Stimulated activated CD8-positive, alpha-beta memory T cell treated with anti-CD3 and anti-CD28 coated beads, Interleukin-12 subunit alpha, Interleukin-12 subunit beta, amount 100 ng/mL, for 4 hours (primary cell): ENCODE measurements at regions not wholly inside any gene's neighbourhood (a gene's known extent, or its start where the extent isn't known, plus 50 kb on each side); places are given as distances from the start of the nearest gene placed in this dataset.
"Not testable (repeated sequence)": the region's sequence is repeated elsewhere in the genome, so short reads cannot be mapped to it uniquely, and the experiment has no call there.

Source experiments
- DNase-seq: peaks from one replicate; pipeline ENCODE4 v3.0.0-alpha.2; 2020; ENCODE audit warnings: low read depth

DNA sequence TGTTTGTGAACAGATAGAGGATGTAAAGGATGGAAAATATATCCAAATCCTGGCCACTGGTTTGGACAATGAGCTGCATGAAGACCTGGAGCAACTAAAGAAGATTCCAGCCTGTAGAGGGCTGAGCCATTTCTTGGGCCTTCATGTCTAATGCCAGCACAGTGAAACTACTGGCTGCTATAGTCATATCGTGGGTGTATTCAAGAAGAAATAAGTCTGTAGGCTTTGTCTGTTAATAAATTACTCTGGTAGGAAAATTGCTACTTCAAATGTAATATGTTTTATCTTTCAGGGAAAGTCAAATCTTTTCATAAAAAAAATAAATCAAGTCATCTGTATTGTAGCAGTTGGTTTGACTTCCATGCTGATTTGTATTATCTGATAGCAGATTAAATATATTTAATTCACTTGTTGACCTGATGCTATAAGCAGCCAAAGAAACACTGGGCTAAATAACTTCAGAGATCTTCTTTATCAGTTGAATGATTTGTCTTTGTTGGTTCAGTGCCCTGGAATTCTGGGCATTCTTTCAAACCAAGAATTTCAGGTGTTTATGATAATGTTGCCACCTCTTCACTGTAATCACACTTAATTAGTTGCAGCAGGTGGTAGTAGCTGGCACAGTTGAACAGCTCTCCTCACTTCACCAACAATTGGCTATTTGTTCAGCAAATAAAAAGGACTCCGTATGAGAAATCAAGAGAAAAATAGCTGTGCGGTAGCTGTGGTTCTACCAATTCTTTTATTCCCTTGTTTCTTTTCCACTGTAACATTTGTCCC is 1109.5 kb downstream of the NSUN3 start:
- no peak for DNase-seq

DNA sequence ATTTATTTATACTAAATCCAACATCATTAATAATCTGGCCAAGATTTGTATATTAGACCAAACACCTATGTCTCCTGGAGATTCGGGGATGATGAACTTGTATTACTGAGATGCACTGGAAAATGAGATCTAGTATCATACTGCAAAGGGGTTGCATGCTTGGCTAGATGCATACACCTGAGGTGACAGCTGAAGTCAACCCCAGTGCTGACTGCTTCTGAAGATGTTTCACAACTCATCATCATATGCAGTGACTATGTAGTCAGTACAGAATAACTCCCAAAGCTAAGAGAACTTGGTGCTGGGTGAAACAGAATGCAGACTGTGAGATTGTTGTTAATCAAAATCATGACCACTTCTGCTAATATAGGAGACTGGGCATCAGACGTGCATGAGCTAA is 1114.2 kb downstream of the NSUN3 start:
- DNase-seq, result no peak

DNA sequence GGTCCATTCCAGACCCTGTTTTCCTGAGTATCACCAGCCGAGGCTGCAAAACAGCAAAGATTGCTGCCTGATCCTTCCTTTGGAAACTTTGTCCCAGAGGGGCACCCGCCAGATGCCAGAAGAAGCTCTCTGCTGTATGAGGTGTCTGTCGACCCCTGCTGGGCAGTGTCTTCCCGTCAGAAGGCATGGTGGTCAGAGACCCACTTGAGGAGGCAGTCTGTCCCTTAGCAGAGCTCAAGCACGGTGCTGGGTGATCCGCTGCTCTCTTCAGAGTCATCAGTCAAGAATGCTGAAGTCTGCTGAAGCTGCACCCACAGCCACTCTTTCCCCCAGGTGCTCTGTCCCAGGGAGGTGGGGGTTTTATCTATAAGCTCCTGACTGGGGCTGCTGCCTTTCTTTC is 1121.2 kb downstream of the NSUN3 start:
- no peak for DNase-seq

DNA sequence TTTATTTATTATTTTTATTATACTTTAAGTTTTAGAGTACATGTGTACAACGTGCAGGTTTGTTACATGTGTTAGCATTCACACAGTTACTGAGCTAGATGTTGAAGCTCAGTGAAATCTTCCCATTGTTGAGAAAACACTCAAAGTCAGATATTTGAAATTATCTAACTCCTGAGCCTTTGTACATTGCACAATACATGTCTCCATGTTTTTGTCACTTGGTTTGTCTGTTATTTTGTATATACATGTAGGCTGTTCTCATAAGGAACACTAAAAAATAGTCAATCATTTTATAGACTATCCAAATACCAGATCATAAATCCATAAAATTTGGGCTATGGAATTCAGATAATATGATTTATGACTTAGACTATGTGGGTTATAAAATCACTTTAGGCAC is 1126.5 kb downstream of the NSUN3 start:
- DNase-seq, result no peak

DNA sequence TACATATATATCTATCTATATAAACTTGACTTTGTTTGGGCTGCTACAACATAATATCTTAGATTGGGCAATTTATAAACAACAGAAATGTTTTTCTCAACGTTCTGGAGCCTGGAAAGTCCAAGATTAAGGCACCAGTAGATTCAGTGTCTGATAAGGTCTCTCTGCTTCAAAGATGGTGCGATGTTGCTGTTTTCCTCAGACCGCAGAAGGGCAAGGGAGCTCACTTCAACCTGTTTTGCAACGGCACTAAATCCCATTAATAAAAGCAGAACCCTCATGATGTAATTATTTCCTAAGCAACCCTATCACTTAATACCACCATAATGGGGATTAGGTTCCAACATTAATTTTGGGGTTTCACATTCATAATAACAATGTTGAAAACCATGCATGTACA is 1134.8 kb downstream of the NSUN3 start:
- no peak for DNase-seq

DNA sequence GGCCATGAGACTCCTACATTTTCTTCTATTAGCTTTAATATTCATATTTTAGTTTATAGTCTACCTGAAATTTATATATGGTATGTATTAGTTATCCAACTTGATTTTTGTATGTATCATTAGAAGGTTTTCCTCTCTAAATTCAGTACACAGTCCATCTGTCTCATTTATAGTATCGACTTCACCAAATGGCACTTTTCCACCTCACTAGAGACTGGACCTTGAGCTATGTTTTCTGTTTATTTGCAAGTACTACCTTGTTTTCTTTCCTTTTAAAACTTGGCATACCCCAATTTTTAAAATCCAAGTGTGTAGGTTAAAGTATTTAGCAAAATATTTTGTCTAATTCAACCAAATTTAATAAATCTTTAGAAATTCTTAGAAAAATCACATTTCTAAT is 1137.5 kb downstream of the NSUN3 start:
- DNase-seq, result no peak

DNA sequence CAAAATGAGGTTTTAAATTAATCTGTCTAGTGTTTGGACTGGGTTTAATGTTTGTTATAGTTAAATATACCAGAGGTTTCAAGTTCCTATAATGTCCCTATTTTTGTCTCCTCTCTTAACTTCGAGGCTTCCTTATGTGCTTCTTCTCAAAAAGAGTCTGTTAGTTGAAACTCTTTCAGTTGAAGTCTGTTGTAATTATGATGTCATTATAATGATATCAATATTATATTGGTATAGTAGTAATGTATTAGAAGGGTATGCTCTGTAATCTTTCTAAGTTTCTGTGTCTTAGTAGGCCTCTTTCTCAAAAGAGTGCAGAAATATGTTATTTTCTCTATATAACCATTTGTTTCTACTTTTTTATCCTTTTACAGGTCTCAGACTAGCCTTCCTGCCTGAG is 1148.0 kb downstream of the NSUN3 start:
- no peak for DNase-seq

DNA sequence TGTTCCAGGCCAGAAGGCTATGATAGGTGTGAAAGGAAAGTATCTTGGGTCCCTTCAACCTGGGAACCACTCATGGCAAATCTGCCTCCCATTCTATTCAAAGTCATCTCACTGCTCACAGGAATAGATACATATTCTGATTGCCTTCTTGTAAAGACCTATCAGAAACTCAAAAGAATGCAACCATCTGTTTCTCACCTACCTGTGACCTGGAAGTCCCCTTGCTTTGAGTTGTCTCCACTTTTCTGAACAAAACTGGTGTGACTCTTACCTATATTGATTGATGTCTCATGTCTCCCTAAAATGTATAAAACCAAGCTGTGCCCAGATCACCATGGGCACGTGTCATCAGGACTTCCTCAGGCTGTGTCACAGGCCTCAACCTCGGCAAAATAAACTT is 1149.3 kb downstream of the NSUN3 start:
- no peak for DNase-seq

DNA sequence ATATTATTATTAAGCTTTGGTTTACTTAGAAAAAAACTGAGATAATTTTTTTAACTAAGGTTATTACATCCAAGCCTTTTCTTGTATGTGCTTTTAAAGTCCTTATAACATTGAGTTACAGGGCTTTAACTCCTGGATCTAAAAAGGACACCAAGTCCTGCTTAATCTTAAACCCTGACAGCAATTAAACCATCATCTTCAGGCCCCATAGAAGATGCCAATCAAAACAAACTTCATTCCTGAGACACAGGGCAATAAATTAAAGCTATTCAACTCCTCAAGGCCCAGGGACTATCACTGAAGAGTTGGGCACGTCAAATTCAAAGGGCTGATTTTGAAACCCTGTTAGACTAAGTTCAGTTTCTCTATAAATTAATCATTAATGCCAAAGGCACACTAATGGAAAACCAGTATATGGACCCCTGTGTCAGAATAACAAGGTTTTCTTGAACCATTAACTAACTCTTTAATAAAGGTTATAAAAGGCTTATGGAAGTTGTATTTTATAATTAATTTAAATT is 1152.6 kb downstream of the NSUN3 start:
- no peak for DNase-seq

DNA sequence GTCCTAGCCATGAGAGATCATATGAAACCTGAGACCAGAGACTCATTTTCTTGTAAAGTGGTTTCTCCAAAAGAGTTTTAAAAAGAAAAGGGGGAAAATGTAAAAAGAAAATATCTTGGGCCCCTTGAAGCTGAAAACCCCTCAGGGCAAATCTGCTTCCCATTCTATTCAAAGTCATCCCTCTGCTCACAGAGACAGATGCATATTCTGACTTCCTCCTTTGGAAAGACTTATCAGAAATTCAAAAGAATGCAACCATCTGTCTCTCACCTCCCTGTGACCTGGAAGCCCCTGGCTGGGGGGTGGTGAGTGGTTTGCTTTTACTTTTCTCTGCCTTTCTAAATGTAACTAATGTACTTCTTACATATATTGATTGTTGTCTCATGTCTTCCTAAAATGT is 1154.8 kb downstream of the NSUN3 start:
- no peak for DNase-seq

DNA sequence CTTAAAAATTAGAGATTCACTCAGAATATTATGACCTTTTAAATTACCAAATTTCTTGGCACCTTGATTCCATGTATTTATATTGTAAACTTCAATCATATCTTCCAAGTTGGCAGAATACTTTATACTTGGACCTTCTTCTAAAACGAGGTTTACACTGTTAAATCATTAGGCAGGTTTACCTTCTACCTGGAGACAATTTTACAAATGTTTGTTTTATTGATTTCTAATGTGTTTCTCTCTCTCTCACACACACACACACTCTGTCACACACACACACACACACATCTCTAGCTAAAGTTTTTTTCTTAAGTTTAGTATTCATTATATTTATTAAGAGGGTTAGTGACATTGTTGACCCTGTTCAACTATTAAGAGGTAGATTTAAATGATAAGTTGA is 1155.6 kb downstream of the NSUN3 start:
- DNase-seq, result no peak

DNA sequence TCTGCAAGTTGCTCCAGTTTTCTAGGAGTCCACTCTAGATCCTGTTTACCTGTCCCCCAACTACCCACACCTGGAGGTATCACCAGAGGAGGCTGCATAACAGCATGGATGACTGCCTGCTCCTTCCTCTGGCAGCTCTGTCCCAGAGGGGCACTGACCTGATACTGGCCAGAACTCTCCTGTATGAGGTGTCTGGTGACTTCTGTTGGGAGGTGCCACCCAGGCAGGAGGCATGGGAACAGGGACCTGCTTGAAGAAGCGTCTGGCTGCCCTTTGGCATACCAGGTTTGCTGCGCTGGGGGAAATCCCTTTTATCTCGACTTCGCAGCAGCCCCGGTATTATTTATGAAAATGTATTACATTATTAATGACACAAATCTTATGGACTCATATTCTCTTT is 1163.6 kb downstream of the NSUN3 start:
- DNase-seq, result no peak

DNA sequence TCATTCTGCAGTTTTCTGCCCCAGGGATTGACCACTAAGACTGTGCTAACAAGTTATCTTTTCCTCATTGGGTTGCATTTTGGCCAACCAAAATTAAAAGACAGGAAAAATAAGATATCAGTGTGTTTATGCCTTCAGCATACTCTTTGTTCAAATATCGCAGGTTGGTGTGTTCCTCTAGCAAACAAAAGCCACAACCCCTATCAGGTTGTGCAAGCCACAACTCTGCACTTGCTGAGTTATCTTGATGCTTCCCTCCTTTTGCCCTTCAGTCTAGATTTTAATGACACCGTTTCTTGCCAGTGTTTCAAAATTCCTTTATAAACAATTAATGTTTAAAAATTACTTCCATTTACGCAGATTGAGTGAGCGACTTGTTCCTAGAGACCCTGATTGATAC is 1164.2 kb downstream of the NSUN3 start:
- DNase-seq, result no peak

DNA sequence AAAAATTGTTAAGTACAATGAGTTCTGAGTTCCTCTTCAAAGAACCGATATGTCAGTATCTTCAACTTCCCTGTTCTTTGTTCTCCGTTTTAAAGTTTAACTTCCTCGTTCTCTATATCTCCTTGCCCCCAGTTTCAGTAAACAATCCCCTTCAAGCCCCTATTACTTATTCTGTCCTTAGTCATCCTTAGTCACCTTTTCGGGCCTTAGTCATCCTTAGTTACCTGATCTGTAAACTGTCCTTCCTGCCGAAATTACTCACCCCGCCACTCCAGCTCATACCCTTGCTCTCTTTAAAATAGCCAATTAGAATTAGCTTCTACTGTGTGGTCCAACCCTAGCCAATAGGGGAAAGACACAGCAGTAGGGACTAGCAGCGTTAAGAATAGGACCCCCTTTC is 1165.6 kb downstream of the NSUN3 start:
- no peak for DNase-seq

DNA sequence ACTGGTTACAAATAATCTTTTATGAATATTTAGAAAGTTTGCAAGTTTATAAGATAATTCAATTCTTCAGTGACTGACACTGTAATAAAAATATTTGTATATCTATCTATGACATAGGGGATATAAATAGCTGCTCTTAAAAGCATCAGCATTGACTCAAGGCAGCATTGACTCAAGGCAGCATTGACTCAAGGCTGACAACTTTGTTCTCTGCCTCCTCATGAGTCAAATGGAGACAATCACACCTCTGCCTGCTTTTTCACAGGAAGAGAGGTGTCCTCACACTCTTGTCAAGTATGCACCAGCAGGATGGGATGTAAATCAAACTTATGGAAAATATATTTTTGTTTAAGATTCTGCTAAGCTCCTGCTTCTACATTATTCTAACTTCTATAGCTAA is 1173.1 kb downstream of the NSUN3 start:
- no peak for DNase-seq

DNA sequence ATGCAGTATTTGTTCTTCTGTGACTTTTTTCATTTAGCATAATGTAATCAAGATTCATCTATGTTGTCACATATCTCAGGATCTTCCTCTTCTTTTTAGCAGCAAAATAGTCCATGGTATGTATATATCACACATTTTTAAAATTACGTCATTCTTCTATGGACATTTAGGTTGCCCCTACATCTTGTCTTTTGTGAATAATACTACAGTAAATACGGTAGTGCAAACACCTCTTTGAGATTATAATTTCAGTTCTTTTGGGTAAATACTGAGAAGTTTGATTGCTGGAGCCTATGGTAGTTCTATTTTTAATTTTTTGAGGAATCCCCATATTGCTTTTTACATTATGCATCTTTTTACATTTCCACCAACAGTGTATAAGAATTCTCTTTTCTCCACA is 1174.9 kb downstream of the NSUN3 start:
- DNase-seq, result no peak

DNA sequence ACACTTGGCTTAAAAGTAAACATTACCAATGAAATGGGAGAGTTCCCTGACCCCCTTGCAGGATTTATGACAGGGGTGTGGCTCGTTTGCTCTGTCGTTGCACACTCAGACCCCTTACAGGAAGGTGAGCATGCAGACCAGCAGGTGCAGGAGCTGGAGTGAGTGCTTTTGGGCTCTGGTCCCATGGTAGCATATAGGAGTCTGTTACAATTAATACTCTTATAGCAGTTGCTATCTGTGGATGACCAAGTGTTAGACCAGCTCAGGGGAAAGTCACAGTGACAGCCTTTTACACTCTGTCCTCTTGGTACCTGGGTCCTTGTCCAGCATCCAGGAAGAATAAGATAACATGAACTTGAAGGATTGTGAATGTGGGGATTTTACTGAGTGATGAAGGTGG is 1177.5 kb downstream of the NSUN3 start:
- no peak for DNase-seq

DNA sequence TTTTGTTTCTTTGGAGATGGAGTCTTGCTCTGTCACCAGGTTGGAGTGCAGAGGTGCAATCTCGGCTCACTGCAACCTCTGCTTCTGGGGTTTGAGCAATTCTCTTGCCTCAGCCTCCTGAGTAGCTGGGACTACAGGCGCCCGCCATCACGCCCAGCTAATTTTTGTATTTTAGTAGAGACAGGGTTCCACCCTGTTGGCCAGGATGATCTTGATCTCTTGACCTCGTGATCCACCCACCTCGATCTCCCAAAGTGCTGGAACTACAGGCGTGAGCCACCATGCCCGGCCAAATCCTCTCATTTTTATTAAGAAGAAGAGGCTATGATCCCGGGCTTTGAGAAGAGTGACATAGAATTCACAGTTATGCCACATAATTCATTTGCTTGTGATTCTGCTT is 1178.4 kb downstream of the NSUN3 start:
- not testable (repeated sequence) for DNase-seq

DNA sequence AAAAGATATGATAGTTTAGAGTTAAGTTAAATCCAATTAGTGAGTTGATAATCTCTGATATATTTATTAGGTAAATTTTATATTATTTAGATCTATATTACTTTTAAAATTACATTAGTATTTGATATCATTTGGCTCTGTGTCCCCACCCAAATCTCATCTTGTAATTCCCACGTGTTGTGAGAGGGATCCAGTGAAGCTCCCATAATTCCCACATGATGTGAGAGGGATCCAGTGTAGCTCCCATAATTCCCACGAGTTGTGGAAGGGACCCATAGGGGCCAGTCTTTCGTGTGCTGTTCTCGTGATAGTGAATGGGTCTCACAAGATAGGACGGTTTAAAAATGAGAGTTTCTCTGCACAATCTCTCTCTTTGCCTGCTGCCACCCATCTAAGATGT is 1183.6 kb downstream of the NSUN3 start:
- no peak for DNase-seq

DNA sequence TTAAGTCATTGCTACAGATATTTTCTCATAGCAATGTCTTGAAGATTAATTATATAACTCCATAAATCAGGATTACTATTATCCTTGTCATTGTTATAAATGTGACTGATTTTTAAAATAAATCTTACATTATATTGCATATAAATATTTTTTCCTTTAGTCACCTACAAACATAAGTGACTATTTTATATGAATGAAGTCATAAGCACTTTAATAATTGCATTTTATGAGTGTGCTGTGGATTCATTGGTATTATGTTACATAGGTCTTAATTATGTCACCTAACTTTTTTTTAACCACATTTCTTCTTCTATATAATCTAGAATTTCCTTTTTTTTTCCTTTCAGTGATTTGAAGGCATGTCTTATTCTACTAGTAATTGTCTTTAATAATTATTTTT is 1191.2 kb downstream of the NSUN3 start:
- no peak for DNase-seq

DNA sequence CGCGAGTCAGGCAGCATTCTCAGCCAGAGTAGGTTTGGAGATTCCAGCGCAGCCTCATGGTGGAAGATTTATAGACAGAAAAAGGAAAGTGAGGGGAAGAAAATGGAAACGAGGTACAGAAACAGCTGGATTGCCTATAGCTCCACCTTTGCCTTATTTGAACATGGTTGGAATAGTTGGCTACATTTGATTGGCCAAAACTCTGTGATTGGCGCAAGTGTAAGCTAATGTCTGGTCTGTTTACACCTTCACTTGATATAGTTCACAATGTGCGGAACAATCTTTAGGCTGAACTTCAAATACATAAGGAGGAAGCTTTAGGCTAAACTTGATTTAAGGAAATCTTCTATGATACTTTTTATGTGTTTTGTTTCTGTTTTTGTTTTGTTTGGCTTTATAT is 1191.9 kb downstream of the NSUN3 start:
- no peak for DNase-seq

DNA sequence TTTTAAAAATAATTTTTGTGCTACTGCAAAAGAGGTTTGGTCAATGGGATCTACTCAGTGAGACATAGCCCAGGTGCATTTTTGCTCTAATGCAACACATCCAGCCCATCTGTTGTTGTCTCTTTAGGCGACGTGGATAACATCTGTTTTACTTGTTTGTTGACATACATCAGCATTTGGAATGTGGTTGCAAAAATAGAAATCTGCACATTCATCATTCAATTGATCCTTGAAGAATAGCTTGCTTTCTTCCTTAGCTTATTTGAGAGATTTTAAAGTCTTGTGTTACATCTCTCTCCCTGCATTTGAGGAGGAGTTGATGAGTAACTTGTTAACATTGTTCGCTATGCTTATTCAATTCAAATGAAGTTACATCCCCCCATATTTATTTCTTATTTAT is 1202.3 kb downstream of the NSUN3 start:
- DNase-seq, result no peak

DNA sequence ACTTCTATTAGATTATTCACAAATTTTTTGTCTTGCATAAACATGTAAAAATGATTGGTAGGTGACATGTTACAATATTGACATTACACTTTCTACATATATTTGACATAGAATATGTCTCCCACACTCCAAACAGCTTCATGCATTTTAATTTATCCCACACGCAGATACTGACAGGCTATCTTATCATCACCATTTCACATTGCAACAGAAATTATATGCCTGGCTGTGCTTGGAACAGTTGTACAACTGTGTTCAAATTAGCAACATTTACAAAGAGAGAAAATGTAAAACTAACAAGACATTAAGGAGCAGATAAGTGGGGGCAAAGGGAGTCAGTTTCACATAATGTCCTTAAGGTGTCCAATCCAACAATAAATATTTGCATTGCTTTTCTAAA is 1208.5 kb downstream of the NSUN3 start:
- DNase-seq, result no peak

DNA sequence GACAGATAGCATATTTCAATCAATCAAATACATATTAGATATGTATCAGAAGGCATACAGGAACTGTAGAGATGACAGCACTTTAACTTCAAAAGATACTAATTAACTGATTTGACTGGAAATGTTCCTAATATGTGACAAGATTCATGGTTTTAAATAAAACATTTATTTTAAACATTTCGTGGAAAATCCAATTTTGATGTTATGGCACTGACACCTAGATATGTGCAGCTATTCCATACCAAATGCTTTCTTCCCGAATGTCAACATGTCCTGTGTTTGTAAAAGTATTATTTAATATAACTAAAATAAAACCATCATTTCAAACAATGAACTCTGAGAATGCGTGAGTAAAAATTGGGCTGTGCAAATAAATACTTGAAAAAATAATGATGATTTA is 1209.3 kb downstream of the NSUN3 start:
- no peak for DNase-seq
